Trophoblast cell (in vitro differentiated cells and primary cell): ENCODE measurements at regions not wholly inside any gene's neighbourhood (a gene's known extent, or its start where the extent isn't known, plus 50 kb on each side); places are given as distances from the start of the nearest gene placed in this dataset.

Source experiments
- DNase-seq, 2 donors: peaks; one replicate each; pipeline ENCODE4 v3.0.0-alpha.2; 2016
- H2AFZ ChIP-seq: 2 replicates; pipeline ENCODE4 v1.6.1; 2013; ENCODE audit warnings: low read length, moderate library complexity, mild to moderate bottlenecking; ENCODE audit not compliant: insufficient read depth, poor library complexity
- H2AK5ac ChIP-seq: 2 replicates; pipeline ENCODE4 v1.6.1; 2013; ENCODE audit warnings: mild to moderate bottlenecking, low read length
- H2BK120ac ChIP-seq: 2 replicates; pipeline ENCODE4 v1.6.1; 2013; ENCODE audit warnings: low read length, mild to moderate bottlenecking, moderate library complexity; ENCODE audit not compliant: insufficient read depth, poor library complexity
- H2BK12ac ChIP-seq: 2 replicates; pipeline ENCODE4 v1.6.1; 2013; ENCODE audit warnings: mild to moderate bottlenecking, low read length, moderate library complexity
- H2BK5ac ChIP-seq: 2 replicates; pipeline ENCODE4 v1.6.1; 2013; ENCODE audit warnings: low read length, low read depth, moderate library complexity, mild to moderate bottlenecking; ENCODE audit not compliant: poor library complexity
- H3K14ac ChIP-seq: 2 replicates; pipeline ENCODE4 v1.6.1; 2013; ENCODE audit warnings: mild to moderate bottlenecking, low read length
- H3K18ac ChIP-seq: 2 replicates; pipeline ENCODE4 v1.6.1; 2013; ENCODE audit warnings: mild to moderate bottlenecking, low read length
- H3K23ac ChIP-seq: 2 replicates; pipeline ENCODE4 v1.6.1; 2013; ENCODE audit warnings: low read length
- H3K27ac ChIP-seq: 2 replicates; pipeline ENCODE4 v1.5.1; 2013; ENCODE audit warnings: low read depth, mild to moderate bottlenecking, inconsistent platforms, low read length, moderate library complexity
- H3K27me3 ChIP-seq: 2 replicates; pipeline ENCODE4 v1.6.1; 2013; ENCODE audit warnings: inconsistent platforms, mild to moderate bottlenecking, low read length, moderate library complexity; ENCODE audit not compliant: insufficient read depth
- H3K36me3 ChIP-seq, 2 experiments: 1 replicate in 1 of 2; 2 replicates in 1 of 2; pipeline ENCODE4 v1.6.1; 2013; ENCODE audit warnings: low read length in 2 of 2, mild to moderate bottlenecking in 2 of 2, moderate library complexity in 1 of 2; ENCODE audit not compliant: insufficient read depth in 2 of 2, control insufficient read depth in 1 of 2
- H3K4ac ChIP-seq: 2 replicates; pipeline ENCODE4 v1.6.1; 2013; ENCODE audit warnings: low read depth, mild to moderate bottlenecking, low read length, moderate library complexity
- H3K4me1 ChIP-seq, 2 experiments: 1 replicate in 1 of 2; 2 replicates in 1 of 2; pipeline ENCODE4 v1.6.1; 2013; ENCODE audit warnings: low read length in 2 of 2, mild to moderate bottlenecking in 2 of 2, moderate library complexity in 1 of 2; ENCODE audit not compliant: insufficient read depth in 2 of 2, control insufficient read depth in 1 of 2
- H3K4me2 ChIP-seq: 2 replicates; pipeline ENCODE4 v1.6.1; 2013; ENCODE audit warnings: inconsistent platforms, mild to moderate bottlenecking, low read length, moderate library complexity
- H3K4me3 ChIP-seq: 2 replicates; pipeline ENCODE4 v1.5.1; 2013; ENCODE audit warnings: mild to moderate bottlenecking, low read depth, low read length, inconsistent platforms
- H3K79me1 ChIP-seq: one replicate; pipeline ENCODE4 v1.6.1; 2013; ENCODE audit warnings: low read length
- H3K79me2 ChIP-seq: 2 replicates; pipeline ENCODE4 v1.6.1; 2013; ENCODE audit warnings: low read length, mild to moderate bottlenecking; ENCODE audit not compliant: control insufficient read depth, insufficient read depth, poor library complexity
- H3K9ac ChIP-seq: 2 replicates; pipeline ENCODE4 v1.6.1; 2013; ENCODE audit warnings: mild to moderate bottlenecking, low read length
- H3K9me3 ChIP-seq: 2 replicates; pipeline ENCODE4 v1.6.1; 2013; ENCODE audit warnings: low read depth, mild to moderate bottlenecking, control low read depth, inconsistent platforms, low read length; ENCODE audit not compliant: insufficient read depth
- H4K12ac ChIP-seq: 2 replicates; pipeline ENCODE4 v1.6.1; 2013; ENCODE audit warnings: low read depth, mild to moderate bottlenecking, low read length, moderate library complexity
- H4K8ac ChIP-seq: 2 replicates; pipeline ENCODE4 v1.6.1; 2013; ENCODE audit warnings: low read depth, mild to moderate bottlenecking, low read length, moderate library complexity
- H4K91ac ChIP-seq: one replicate; pipeline ENCODE4 v1.6.1; 2013; ENCODE audit warnings: low read depth, mild to moderate bottlenecking, low read length, moderate library complexity
- WGBS: extraction: QIAGEN DNeasy Blood & Tissue Kit; methylation state at CpG from one replicate; pipeline ENCODE4 v1.1.7; 2013; ENCODE audit warnings: missing lambda C conversion rate; ENCODE audit not compliant: insufficient read length, insufficient coverage; ENCODE audit errors: extremely low coverage; 5-methylcytosine and 5-hydroxymethylcytosine counted together

DNA sequence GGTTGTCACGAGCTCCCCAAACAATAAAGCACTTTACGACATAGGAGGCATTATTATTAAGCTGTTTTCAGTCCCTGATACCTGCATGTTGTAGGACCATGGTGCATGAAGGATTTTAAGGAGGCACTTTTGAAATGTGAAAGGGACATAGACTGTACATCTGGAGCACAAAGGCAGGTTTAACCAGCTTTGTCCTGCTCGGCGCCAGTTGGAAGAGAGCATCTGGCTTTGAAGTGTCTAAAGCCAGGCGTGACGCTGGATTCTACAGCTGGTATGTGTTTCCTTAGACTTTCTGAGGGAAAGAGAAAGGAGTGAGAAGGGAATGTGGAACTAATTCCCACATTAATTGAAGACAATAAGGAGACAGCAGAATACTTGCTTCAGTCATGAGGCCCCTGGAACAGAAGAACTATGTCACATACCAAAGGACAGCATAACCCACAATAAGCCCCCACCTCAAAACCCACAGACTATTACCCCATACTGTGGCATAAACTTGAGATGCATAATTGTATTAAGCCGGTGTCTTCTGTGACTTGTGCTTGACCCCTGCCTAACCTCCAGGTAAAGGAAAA, 381.0 kb upstream of the MEX3C start:
- peak overlapping the region; percentile 55 for H3K9ac ChIP-seq
- no peak overlapping the region for H2AFZ ChIP-seq
- H3K9me3 ChIP-seq: no peaks in the 10 kb centered on the region
- no peaks in the 10 kb centered on the region for H3K27me3 ChIP-seq
- no peaks in the 10 kb centered on the region for H3K79me2 ChIP-seq
- H2BK12ac ChIP-seq: no peak overlapping the region
- H3K36me3 ChIP-seq: no peaks in the 10 kb centered on the region
- no peak overlapping the region for H3K14ac ChIP-seq
- DNase-seq: no peak
- H3K4me2 ChIP-seq: no peak overlapping the region
- H3K27ac ChIP-seq: no peak overlapping the region
- no peak overlapping the region for H3K4ac ChIP-seq
- peak overlapping the region; percentile 7 for H3K23ac ChIP-seq
- no peak overlapping the region for H2BK120ac ChIP-seq
- no peak overlapping the region for H2AK5ac ChIP-seq
- no peak overlapping the region for H4K8ac ChIP-seq
- no CpG with 5 or more reads among the region's 7 CpGs for WGBS
- H4K12ac ChIP-seq: no peak overlapping the region
- H4K91ac ChIP-seq: no peak overlapping the region
- H3K18ac ChIP-seq: no peak overlapping the region
- H3K4me1 ChIP-seq: no peaks in the 10 kb centered on the region
- no peak overlapping the region for H2BK5ac ChIP-seq
- H3K79me1 ChIP-seq: no peaks in the 10 kb centered on the region
- no peak overlapping the region for H3K4me3 ChIP-seq

DNA sequence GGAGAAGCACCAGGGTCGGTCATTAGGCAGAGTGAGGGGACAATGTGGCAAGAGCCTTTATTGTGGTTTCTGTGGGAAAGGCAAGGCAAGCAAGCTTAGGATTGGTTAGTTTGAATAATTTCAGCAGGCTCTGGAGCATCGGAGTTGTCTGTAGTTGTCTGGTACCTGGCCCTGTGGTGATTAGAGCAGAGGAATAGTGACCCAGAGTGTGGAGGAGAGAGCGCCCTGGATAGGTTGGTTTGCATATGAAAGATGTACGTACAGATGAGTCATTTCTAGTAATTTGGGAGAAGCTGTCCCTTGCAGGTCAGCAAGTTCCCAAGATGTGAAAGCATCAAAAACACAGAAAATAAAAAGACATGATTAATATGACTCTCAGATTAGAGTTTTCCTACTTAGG, 383.1 kb upstream of the MEX3C start:
- Histone ChIP-seq H3K9ac (no peak overlapping the region), H3K4me3 (no peak overlapping the region), H3K18ac (no peak overlapping the region), H4K12ac (no peak overlapping the region), H4K91ac (no peak overlapping the region), H3K79me1 (no peaks in the 10 kb centered on the region), H2BK120ac (no peak overlapping the region), H3K4me2 (no peak overlapping the region), H3K27ac (no peak overlapping the region), H2BK5ac (no peak overlapping the region), H3K23ac (no peak overlapping the region), H2AK5ac (no peak overlapping the region), H3K4me1 (no peaks in the 10 kb centered on the region), H3K27me3 (no peaks in the 10 kb centered on the region), H4K8ac (no peak overlapping the region), H3K14ac (no peak overlapping the region), H2BK12ac (no peak overlapping the region), H3K79me2 (no peaks in the 10 kb centered on the region), H2AFZ (no peak overlapping the region), H3K36me3 (no peaks in the 10 kb centered on the region), H3K9me3 (no peaks in the 10 kb centered on the region), H3K4ac (no peak overlapping the region)
- no peak for DNase-seq
- no CpG with 5 or more reads among the region's 4 CpGs for WGBS

DNA sequence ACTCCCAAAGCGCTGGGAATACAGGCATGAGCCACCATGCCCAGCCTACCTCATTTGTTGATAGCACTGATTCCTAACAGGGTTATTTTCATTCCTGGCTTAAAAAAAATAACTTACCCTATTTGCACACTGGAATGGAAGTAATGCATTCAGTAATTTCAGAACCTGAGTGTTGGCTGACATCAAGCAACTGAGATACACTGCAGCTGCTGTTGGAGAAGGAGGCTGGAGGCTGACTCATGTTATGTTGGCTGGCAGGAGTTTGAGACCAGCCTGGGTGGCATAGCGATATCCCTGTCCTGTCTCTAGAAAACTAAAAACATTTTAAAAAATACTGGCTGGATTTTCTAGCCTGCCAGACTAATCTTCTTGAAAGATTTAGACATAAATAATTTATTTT, 385.1 kb upstream of the MEX3C start:
- H2AK5ac ChIP-seq: no peak overlapping the region
- no peaks in the 10 kb centered on the region for H3K36me3 ChIP-seq
- WGBS: no CpG with 5 or more reads among the region's 2 CpGs
- DNase-seq: peak in 1 of 2 donors; percentile 50
- H3K4me1 ChIP-seq: no peaks in the 10 kb centered on the region
- H3K4me3 ChIP-seq: no peak overlapping the region
- H3K9ac ChIP-seq: no peak overlapping the region
- no peak overlapping the region for H2AFZ ChIP-seq
- H4K91ac ChIP-seq: no peak overlapping the region
- H2BK120ac ChIP-seq: no peak overlapping the region
- no peaks in the 10 kb centered on the region for H3K79me2 ChIP-seq
- H3K27ac ChIP-seq: no peak overlapping the region
- H3K4ac ChIP-seq: no peak overlapping the region
- no peak overlapping the region for H2BK12ac ChIP-seq
- no peak overlapping the region for H3K23ac ChIP-seq
- H3K79me1 ChIP-seq: no peaks in the 10 kb centered on the region
- H3K27me3 ChIP-seq: no peaks in the 10 kb centered on the region
- no peak overlapping the region for H3K18ac ChIP-seq
- no peak overlapping the region for H4K8ac ChIP-seq
- no peak overlapping the region for H4K12ac ChIP-seq
- H3K9me3 ChIP-seq: no peaks in the 10 kb centered on the region
- H2BK5ac ChIP-seq: no peak overlapping the region
- no peak overlapping the region for H3K14ac ChIP-seq
- H3K4me2 ChIP-seq: no peak overlapping the region

DNA sequence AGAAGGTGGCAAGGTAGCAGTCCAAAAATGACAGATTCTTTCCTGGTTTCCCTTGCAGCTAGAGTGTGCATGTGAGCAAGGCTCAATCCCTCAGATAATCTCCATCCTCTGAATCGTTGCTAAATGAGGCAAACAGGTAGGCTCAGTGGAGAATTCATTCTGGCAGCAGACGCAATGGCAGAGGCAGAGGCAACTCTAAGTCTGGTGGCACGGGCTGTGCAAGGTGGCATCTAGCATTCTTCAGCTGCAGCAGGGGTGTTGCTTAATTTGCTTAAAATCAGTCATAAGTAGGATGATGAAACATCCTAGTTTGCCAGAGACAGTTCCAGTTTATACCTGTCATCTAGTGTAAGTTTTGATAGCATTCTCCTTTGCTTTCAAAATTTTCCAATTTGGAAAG, 391.1 kb upstream of the MEX3C start:
- Histone ChIP-seq H3K4me1 (no peaks in the 10 kb centered on the region), H3K4me3 (no peak overlapping the region), H3K36me3 (no peaks in the 10 kb centered on the region), H2BK5ac (no peak overlapping the region), H2BK12ac (no peak overlapping the region), H3K79me1 (no peaks in the 10 kb centered on the region), H3K4me2 (no peak overlapping the region), H3K18ac (no peak overlapping the region), H3K4ac (no peak overlapping the region), H3K14ac (no peak overlapping the region), H2BK120ac (no peak overlapping the region), H3K9me3 (no peaks in the 10 kb centered on the region), H2AK5ac (no peak overlapping the region), H3K9ac (no peak overlapping the region), H3K23ac (no peak overlapping the region), H3K79me2 (no peaks in the 10 kb centered on the region), H3K27me3 (no peaks in the 10 kb centered on the region), H4K8ac (no peak overlapping the region), H2AFZ (no peak overlapping the region), H4K12ac (no peak overlapping the region), H4K91ac (no peak overlapping the region), H3K27ac (no peak overlapping the region)
- DNase-seq: no peak
- no CpG with 5 or more reads among the region's 3 CpGs for WGBS
